ENCODE measurements at regions not wholly inside any gene's neighbourhood (a gene's known extent, or its start where the extent isn't known, plus 50 kb on each side); places are given as distances from the start of the nearest gene placed in this dataset.
"Not testable (repeated sequence)": the region's sequence is repeated elsewhere in the genome, so short reads cannot be mapped to it uniquely, and the experiment has no call there.

DNA sequence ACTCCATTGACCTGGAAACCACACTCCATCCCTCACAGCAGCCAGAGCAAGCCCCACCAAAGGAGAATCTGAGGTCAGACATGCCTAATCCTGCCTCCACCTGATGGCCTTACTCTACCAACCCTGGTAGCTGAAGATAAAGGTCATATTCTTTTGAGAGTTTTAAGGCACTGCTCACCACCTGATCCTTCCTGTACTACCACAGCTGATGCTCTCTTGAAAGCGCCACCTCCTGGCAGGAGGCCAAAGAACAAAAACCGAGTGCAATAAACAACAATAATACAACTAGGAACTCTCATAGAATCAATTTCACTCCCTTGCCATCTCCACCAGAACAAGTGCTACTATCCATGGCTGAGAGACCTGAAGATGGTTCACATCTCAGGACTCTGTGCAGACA lies 301.6 kb downstream of the NAF1 start:
- DNase-seq (ENCODE audit: low read depth): no peak
- TF ChIP-seq, protein P1, sequence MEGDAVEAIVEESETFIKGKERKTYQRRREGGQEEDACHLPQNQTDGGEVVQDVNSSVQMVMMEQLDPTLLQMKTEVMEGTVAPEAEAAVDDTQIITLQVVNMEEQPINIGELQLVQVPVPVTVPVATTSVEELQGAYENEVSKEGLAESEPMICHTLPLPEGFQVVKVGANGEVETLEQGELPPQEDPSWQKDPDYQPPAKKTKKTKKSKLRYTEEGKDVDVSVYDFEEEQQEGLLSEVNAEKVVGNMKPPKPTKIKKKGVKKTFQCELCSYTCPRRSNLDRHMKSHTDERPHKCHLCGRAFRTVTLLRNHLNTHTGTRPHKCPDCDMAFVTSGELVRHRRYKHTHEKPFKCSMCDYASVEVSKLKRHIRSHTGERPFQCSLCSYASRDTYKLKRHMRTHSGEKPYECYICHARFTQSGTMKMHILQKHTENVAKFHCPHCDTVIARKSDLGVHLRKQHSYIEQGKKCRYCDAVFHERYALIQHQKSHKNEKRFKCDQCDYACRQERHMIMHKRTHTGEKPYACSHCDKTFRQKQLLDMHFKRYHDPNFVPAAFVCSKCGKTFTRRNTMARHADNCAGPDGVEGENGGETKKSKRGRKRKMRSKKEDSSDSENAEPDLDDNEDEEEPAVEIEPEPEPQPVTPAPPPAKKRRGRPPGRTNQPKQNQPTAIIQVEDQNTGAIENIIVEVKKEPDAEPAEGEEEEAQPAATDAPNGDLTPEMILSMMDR (IDR thresholded peaks at IDR 0.05; ENCODE audit: control insufficient read depth, insufficient read depth, low read depth, low read length, missing control alignments): no peak
- no peak overlapping the region for H3K4me3 ChIP-seq (ENCODE audit: control insufficient read depth, low read depth, low read length)

DNA sequence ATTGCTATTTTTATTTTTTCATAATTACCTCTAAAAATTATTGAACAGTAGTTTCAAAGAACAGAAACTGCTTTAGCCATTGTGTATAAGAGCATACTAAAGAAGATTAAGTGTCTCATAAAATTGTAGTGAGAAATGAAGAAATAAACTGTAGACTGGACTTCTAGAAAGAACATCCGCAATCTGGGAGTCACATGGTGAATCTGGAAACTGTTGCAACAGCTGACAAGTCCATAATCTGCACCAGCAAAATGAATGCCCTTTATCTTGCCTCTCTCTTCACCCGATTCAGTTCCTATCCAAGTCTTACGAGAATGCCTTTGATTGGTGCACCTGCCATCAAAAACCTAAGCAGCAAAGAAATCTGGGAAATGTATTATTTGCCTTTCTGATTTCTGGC lies 312.9 kb downstream of the NAF1 start:
- TF ChIP-seq, protein P1 (IDR thresholded peaks at IDR 0.05; ENCODE audit: control insufficient read depth, insufficient read depth, low read depth, low read length, missing control alignments): no peak
- no peak for DNase-seq (ENCODE audit: low read depth)
- no peak overlapping the region for H3K4me3 ChIP-seq (ENCODE audit: control insufficient read depth, low read depth, low read length)

DNA sequence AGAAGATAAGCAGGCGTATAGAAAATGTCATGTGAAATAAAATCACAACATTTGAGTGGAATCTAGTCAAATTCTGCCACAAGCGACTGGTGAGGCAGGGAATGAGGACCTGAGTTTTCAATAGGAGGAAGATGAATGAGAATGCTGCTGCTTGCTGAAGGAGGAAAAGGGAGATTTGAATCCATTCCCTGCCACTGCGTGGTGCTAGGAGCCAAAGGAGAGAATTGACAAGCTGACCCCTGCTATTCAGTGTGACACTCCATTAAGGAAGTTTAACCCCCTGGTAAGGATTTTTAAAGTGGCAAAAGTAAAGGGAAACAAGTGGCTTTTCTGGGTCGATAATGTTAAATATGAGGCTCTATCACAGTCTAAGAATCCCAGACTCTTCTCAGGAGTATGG lies 314.0 kb downstream of the NAF1 start:
- H3K4me3 ChIP-seq (ENCODE audit: control insufficient read depth, low read depth, low read length): no peak overlapping the region
- DNase-seq (ENCODE audit: low read depth): no peak
- TF ChIP-seq, protein P1 (IDR thresholded peaks at IDR 0.05; ENCODE audit: control insufficient read depth, insufficient read depth, low read depth, low read length, missing control alignments): no peak

DNA sequence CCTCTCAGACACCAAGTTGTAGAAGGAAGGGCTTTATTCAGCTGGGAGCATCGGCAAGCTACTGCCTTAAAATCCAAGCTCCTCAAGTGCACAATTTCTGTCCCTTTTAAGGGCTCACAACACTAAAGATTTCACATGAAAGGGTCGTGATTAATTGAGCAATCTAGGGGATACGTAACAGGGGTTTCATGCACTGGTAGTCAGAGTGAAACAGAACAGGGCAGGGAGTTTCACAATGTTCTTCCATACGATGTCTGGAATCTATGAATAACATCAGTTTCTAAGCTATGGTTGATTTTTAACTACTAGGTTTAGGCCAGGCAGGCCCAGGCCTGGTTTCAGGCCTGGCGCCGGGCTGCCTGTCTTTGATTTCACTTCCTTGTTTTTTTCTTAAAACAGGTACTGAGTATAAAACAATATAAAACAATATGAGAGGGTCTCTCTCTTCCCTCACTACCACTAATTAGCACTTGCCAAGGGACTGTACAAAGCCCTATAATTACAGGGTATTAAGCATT lies 315.4 kb downstream of the NAF1 start:
- DNase-seq (ENCODE audit: low read depth); H3K4me3 ChIP-seq (ENCODE audit: control insufficient read depth, low read depth, low read length): not testable (repeated sequence)

DNA sequence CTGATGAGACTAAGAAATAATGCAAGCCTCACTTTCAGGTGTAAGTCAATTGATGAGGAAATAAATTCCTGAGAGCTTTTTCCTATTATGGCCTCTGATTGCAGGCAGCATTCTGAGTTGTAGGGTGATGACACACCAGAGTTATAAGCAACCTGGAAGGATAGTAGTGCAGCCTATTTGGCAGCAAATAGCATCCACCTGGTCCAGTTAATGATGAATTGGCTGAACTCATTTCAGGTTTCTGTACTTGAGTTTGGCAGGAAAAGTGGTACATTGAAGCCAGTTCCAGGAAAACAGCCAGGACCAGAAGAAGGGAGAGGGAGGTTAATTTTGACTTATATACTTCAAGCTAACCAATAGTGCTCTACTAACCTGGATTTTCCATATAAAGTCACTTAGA lies 316.8 kb downstream of the NAF1 start:
- no peak for DNase-seq (ENCODE audit: low read depth)
- H3K4me3 ChIP-seq (ENCODE audit: control insufficient read depth, low read depth, low read length): no peak overlapping the region
- TF ChIP-seq, protein P1 (IDR thresholded peaks at IDR 0.05; ENCODE audit: control insufficient read depth, insufficient read depth, low read depth, low read length, missing control alignments): no peak

DNA sequence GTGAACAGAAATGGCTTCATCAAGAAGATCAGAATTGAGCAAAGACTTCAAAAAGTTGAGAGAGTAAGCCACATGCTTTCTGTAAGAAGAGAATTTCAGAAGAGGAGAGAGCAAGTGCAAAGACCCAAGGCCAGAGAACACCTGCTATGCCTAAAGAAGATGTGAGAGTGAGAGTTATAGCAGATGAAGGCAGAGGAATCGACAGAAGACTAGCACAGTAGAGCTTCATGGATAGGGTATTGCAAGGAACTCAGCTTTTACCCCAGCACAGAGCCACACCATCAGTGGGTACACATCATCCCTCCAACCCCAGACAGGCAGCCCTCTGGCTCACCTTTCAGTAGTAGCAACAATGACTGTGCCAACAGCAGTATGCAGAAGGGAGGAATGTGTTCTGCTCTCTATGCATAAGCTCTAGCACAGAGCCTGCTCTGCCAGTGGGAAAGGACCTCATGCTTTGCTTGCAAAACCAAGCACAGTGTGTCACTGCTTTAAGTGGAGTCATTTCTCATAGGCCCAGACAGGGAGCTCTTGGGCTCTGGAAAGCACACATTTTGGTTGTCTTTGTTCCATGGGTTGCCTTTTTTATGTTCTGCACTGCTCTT lies 318.6 kb downstream of the NAF1 start:
- H3K4me3 ChIP-seq (ENCODE audit: control insufficient read depth, low read depth, low read length): no peak overlapping the region
- TF ChIP-seq, protein P1 (IDR thresholded peaks at IDR 0.05; ENCODE audit: control insufficient read depth, insufficient read depth, low read depth, low read length, missing control alignments): no peak
- DNase-seq (ENCODE audit: low read depth): no peak

DNA sequence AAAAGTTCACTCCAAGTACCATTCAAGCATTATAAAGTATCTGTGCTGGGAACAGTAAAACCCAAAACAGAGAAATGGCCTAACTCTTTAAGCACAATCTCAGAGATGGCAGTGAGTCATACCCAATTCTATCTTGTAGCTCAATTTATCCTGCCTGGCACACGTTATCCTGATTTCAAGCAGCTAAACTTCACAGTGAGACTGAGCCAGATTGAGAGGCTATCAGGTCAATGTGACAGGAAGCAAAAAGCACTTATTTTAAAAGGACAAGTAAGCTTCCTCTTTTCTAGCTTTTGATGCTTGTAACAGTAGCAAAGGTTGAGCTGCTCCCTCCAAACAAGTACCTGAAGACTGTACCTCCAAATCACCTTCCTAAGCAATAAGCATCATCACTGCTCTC lies 324.9 kb downstream of the NAF1 start:
- no peak for DNase-seq (ENCODE audit: low read depth)
- H3K4me3 ChIP-seq (ENCODE audit: control insufficient read depth, low read depth, low read length): no peak overlapping the region
- TF ChIP-seq, protein P1 (IDR thresholded peaks at IDR 0.05; ENCODE audit: control insufficient read depth, insufficient read depth, low read depth, low read length, missing control alignments): no peak
